Mammary epithelial cell (primary cell): ENCODE measurements at regions not wholly inside any gene's neighbourhood (a gene's known extent, or its start where the extent isn't known, plus 50 kb on each side); places are given as distances from the start of the nearest gene placed in this dataset.

ENCODE experiments used
- CTCF ChIP-seq, 2 donors: IDR thresholded peaks in 1 of 2; conservative IDR thresholded peaks in 1 of 2; 2 replicates each; pipeline ENCODE4 v1.5.1; 2011 to 2012; ENCODE audit warnings: inconsistent platforms in 2 of 2, low read length in 2 of 2, mild to moderate bottlenecking in 2 of 2, control low read depth in 1 of 2, low read depth in 1 of 2; ENCODE audit not compliant: insufficient read depth in 1 of 2; ENCODE audit errors: extremely low read depth in 1 of 2
- EZH2 ChIP-seq: IDR thresholded peaks from 2 replicates; pipeline ENCODE4 v1.6.1; 2012; ENCODE audit warnings: low read length, inconsistent platforms, borderline replicate concordance

GRCh38 chr12:87185367-87185766, 843.8 kb downstream of the C12orf50 start:
- no peak for TF ChIP-seq CTCF (conservative IDR thresholded peaks at IDR 0.05 in 1 of 2, IDR thresholded peaks at IDR 0.05 in 1 of 2; ENCODE audit: extremely low read depth in 1 of 2, insufficient read depth in 1 of 2, low read depth in 1 of 2, low read length in 2 of 2)
- no peak for TF ChIP-seq EZH2
